ENCODE measurements at regions not wholly inside any gene's neighbourhood (a gene's known extent, or its start where the extent isn't known, plus 50 kb on each side); places are given as distances from the start of the nearest gene placed in this dataset.

- no peak for TF ChIP-seq ATF3 (IDR thresholded peaks at IDR 0.05)
- TF ChIP-seq POLR2AphosphoS5 (IDR thresholded peaks at IDR 0.05; ENCODE audit: low read depth, low read length) = no peak
- TF ChIP-seq MAX (IDR thresholded peaks at IDR 0.05) = no peak
- TF ChIP-seq CTCF (IDR thresholded peaks at IDR 0.05 in 2 of 3, conservative IDR thresholded peaks at IDR 0.05 in 1 of 3; ENCODE audit: borderline replicate concordance in 1 of 3, insufficient read depth in 1 of 3, low read depth in 2 of 3, low read length in 2 of 3) = peak in 2 of 3 experiments; percentile 35 to 37; a peak in 3 of 6 replicates
These were observed 142.0 kb downstream of the ZNF648 start for GRCh38 chr1:181919542-181919941.
